SK-N-SH (cell line): ENCODE measurements at regions not wholly inside any gene's neighbourhood (a gene's known extent, or its start where the extent isn't known, plus 50 kb on each side); places are given as distances from the start of the nearest gene placed in this dataset.

Experiments
- CTCF ChIA-PET: fragments of 300-600, 350-600 bp; formaldehyde crosslinking; extraction: SDS; loops from one replicate; lab custom pipeline; 2021; lab: Yijun Ruan, JAX
- POLR2A ChIA-PET: fragments of 350-600 bp; sonication (Branson Sonifier 250); formaldehyde crosslinking; extraction: SDS; loops from one replicate; lab custom pipeline; 2020; ENCODE audit warnings: antibody characterized with exemption, inconsistent platforms; lab: Yijun Ruan, JAX
- DNase-seq: peaks from one replicate; pipeline ENCODE4 v3.0.0; 2012
- H2AFZ ChIP-seq: fragments of 200-600 bp; sonication (generic); 2 replicates; pipeline ENCODE4 v1.8.1; 2016; ENCODE audit warnings: antibody characterized with exemption, mild to moderate bottlenecking, low read depth
- H3F3A ChIP-seq: fragments of 200-600 bp; sonication (generic); replicated peaks from 2 replicates; pipeline ENCODE3; 2016; ENCODE audit warnings: antibody characterized with exemption, mild to moderate bottlenecking; ENCODE audit not compliant: insufficient read depth
- H3K27ac ChIP-seq, 2 experiments: fragments of 200-500 bp in 1 of 2; fragments of 200-600 bp in 1 of 2; sonication (Bioruptor generic) in 1 of 2; sonication (generic), shearing (Covaris generic) in 1 of 2; 2 replicates each; pipeline versions ENCODE4 v1.5.1 to v1.6.1; 2014 to 2016; ENCODE audit warnings: low read depth in 2 of 2, inconsistent platforms in 1 of 2, low read length in 1 of 2, mild to moderate bottlenecking in 1 of 2, mixed read lengths in 1 of 2
- H3K27me3 ChIP-seq: fragments of 200-600 bp; sonication (generic), shearing (Covaris generic); 2 replicates; pipeline ENCODE4 v1.6.1; 2016; ENCODE audit warnings: mixed run types; ENCODE audit not compliant: insufficient read depth
- H3K36me3 ChIP-seq, 2 experiments: fragments of 200-500 bp in 1 of 2; fragments of 200-600 bp in 1 of 2; sonication (Bioruptor generic) in 1 of 2; sonication (generic) in 1 of 2; replicated peaks in 1 of 2; 2 replicates each; pipeline versions ENCODE3 to v1.5.1; 2014 to 2016; ENCODE audit warnings: low read length in 1 of 2, mild to moderate bottlenecking in 1 of 2; ENCODE audit not compliant: insufficient read depth in 2 of 2, control insufficient read depth in 1 of 2
- H3K4me1 ChIP-seq, 2 experiments: fragments of 200-500 bp in 1 of 2; fragments of 200-600 bp in 1 of 2; sonication (Bioruptor generic) in 1 of 2; sonication (generic), shearing (Covaris generic) in 1 of 2; 2 replicates each; pipeline versions ENCODE4 v1.5.1 to v1.6.1; 2014 to 2016; ENCODE audit warnings: low read depth in 1 of 2, low read length in 1 of 2, mixed run types in 1 of 2; ENCODE audit not compliant: insufficient read depth in 2 of 2, control insufficient read depth in 1 of 2
- H3K4me2 ChIP-seq: fragments of 200-600 bp; sonication (generic), shearing (Covaris generic); 2 replicates; pipeline ENCODE4 v1.6.1; 2017; ENCODE audit warnings: mixed run types
- H3K4me3 ChIP-seq, 2 experiments: fragments of 200-500 bp in 1 of 2; fragments of 200-600 bp in 1 of 2; sonication (Bioruptor generic) in 1 of 2; sonication (generic), shearing (Covaris generic) in 1 of 2; 2 replicates each; pipeline versions ENCODE4 v1.5.1 to v1.8.1; 2014 to 2016; ENCODE audit warnings: low read depth in 2 of 2, inconsistent platforms in 1 of 2, low read length in 1 of 2, mild to moderate bottlenecking in 1 of 2, mixed read lengths in 1 of 2, moderate library complexity in 1 of 2
- H3K79me2 ChIP-seq: fragments of 200-600 bp; sonication (generic); 2 replicates; pipeline ENCODE4 v1.8.1; 2017; ENCODE audit warnings: mild to moderate bottlenecking; ENCODE audit not compliant: insufficient read depth
- H3K9ac ChIP-seq: fragments of 200-600 bp; sonication (generic); 2 replicates; pipeline ENCODE4 v1.6.1; 2017; ENCODE audit warnings: mixed run types
- H3K9me2 ChIP-seq: fragments of 200-600 bp; sonication (generic); 2 replicates; pipeline ENCODE4 v1.6.1; 2017; ENCODE audit warnings: mixed run types
- H3K9me3 ChIP-seq: fragments of 200-600 bp; sonication (generic); 2 replicates; pipeline ENCODE4 v1.6.1; 2017; ENCODE audit warnings: mixed run types, mild to moderate bottlenecking, moderate library complexity
- H4K20me1 ChIP-seq: fragments of 200-600 bp; sonication (generic); 2 replicates; pipeline ENCODE4 v1.6.1; 2017; ENCODE audit warnings: mild to moderate bottlenecking, mixed run types; ENCODE audit not compliant: insufficient read depth
- CHD2 ChIP-seq: fragments of 150-350 bp; IDR thresholded peaks from 2 replicates; pipeline ENCODE4 v1.6.1; 2018; ENCODE audit warnings: low read length; ENCODE audit not compliant: partially characterized antibody
- EP300 ChIP-seq, 2 experiments: IDR thresholded peaks; 2 replicates each; pipeline versions ENCODE4 v1.4.0 to v1.6.1; 2012; ENCODE audit warnings: borderline replicate concordance in 1 of 2, low read depth in 1 of 2, low read length in 1 of 2
- EZH2phosphoT487 ChIP-seq: fragments of 200-600 bp; sonication (generic); IDR thresholded peaks from 2 replicates; pipeline ENCODE4 v1.6.1; 2017; ENCODE audit warnings: low read depth, mixed run types, mild to moderate bottlenecking, antibody characterized with exemption, moderate library complexity, borderline replicate concordance
- FOSL2 ChIP-seq: IDR thresholded peaks from 2 replicates; pipeline ENCODE4 v1.4.0; 2012; ENCODE audit warnings: low read depth, mild to moderate bottlenecking, moderate library complexity, borderline replicate concordance
- FOXM1 ChIP-seq: IDR thresholded peaks from 2 replicates; pipeline ENCODE4 v1.4.0; 2012; ENCODE audit warnings: low read depth, mild to moderate bottlenecking
- GABPA ChIP-seq: IDR thresholded peaks from 2 replicates; pipeline ENCODE4 v1.4.0; 2012; ENCODE audit warnings: low read depth, mild to moderate bottlenecking
- GATA2 ChIP-seq: sonication (generic); formaldehyde crosslinking; IDR thresholded peaks from 2 replicates; pipeline ENCODE4 v1.5.0; 2020; ENCODE audit warnings: mild to moderate bottlenecking, missing genetic modification reagents
- MEF2A ChIP-seq: IDR thresholded peaks from 2 replicates; pipeline ENCODE4 v1.4.0; 2012; ENCODE audit warnings: low read depth, borderline replicate concordance
- MXI1 ChIP-seq: IDR thresholded peaks from 2 replicates; pipeline ENCODE4 v1.6.1; 2012; ENCODE audit warnings: mild to moderate bottlenecking, low read depth, low read length, improper control_type of control experiment
- RAD21 ChIP-seq: IDR thresholded peaks from 2 replicates; pipeline ENCODE4 v1.6.1; 2012; ENCODE audit warnings: mild to moderate bottlenecking, low read length
- TAF1 ChIP-seq: IDR thresholded peaks from 2 replicates; pipeline ENCODE4 v1.6.1; 2012; ENCODE audit warnings: low read depth, mild to moderate bottlenecking, low read length, moderate library complexity, borderline replicate concordance
- TEAD4 ChIP-seq: IDR thresholded peaks from 2 replicates; pipeline ENCODE4 v1.4.0; 2012; ENCODE audit warnings: mild to moderate bottlenecking, borderline replicate concordance; ENCODE audit not compliant: insufficient read depth
- YY1 ChIP-seq: IDR thresholded peaks from 2 replicates; pipeline ENCODE4 v1.4.0; 2012; ENCODE audit warnings: low read depth, mild to moderate bottlenecking
- WGBS: methylation state at CpG from one replicate; pipeline ENCODE4 v1.1.6; 2017; ENCODE audit warnings: low lambda C conversion rate; 5-methylcytosine and 5-hydroxymethylcytosine counted together
- TF ChIP-seq, protein P1 (sequence below): IDR thresholded peaks from 2 replicates; pipeline ENCODE4 v1.4.0; 2012; ENCODE audit warnings: low read depth, borderline replicate concordance
- TF ChIP-seq, protein P2 (sequence below): fragments of 200-600 bp; sonication (generic); IDR thresholded peaks from 2 replicates; pipeline ENCODE4 v1.6.1; 2017; ENCODE audit warnings: antibody characterized with exemption, mild to moderate bottlenecking, moderate library complexity
- TF ChIP-seq, protein P3 (sequence below): fragments of 150-350 bp; IDR thresholded peaks from 2 replicates; pipeline ENCODE4 v1.6.1; 2017; ENCODE audit warnings: antibody characterized with exemption, low read length, low read depth, borderline replicate concordance

DNA sequence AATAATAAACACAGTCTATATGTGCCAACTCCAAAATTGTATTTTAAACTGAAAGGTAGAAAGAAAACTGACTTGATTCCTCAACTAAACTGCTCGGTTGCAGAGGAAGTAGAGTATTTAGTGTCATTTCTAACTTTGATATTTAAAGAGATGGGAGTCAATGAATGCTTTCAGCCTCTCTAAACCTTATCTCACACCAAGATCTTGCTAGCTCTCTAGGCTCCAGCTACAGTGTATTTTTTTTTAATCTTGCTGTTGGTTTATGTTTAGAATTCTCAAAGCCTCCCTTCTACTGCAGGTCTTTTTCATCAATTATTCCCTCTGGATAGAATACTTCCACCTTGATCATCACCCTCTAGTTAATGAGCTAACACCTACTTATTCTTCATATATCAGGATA, 419.4 kb upstream of the ZNF462 start:
- Histone ChIP-seq H3K27me3 (no peaks in the 10 kb centered on the region), H3F3A (no peaks in the 10 kb centered on the region), H3K4me3 (no peak overlapping the region), H3K9me3 (no peaks in the 10 kb centered on the region), H2AFZ (no peak overlapping the region), H3K9ac (no peak overlapping the region), H3K79me2 (no peaks in the 10 kb centered on the region), H4K20me1 (no peaks in the 10 kb centered on the region), H3K4me1 (no peaks in the 10 kb centered on the region), H3K27ac (no peak overlapping the region), H3K36me3 (no peaks in the 10 kb centered on the region), H3K9me2 (no peaks in the 10 kb centered on the region), H3K4me2 (no peak overlapping the region)
- WGBS = 25% methylated on average over 1 of the region's 1 CpG
- ChIA-PET POLR2A (no interaction called here), CTCF (no interaction called here)
- TF ChIP-seq MXI1 (no peak), RAD21 (no peak), FOSL2 (no peak), TAF1 (no peak), TEAD4 (no peak), EP300 (IDR thresholded peaks at IDR 0.05; ENCODE audit: borderline replicate concordance in 1 of 2, low read depth in 1 of 2, low read length in 1 of 2) (no peak), FOXM1 (no peak), YY1 (no peak), GATA2 (CRISPR knock-in tag) (no peak), GABPA (no peak), EZH2phosphoT487 (no peak), MEF2A (no peak), CHD2 (no peak)
- TF ChIP-seq, protein P1, sequence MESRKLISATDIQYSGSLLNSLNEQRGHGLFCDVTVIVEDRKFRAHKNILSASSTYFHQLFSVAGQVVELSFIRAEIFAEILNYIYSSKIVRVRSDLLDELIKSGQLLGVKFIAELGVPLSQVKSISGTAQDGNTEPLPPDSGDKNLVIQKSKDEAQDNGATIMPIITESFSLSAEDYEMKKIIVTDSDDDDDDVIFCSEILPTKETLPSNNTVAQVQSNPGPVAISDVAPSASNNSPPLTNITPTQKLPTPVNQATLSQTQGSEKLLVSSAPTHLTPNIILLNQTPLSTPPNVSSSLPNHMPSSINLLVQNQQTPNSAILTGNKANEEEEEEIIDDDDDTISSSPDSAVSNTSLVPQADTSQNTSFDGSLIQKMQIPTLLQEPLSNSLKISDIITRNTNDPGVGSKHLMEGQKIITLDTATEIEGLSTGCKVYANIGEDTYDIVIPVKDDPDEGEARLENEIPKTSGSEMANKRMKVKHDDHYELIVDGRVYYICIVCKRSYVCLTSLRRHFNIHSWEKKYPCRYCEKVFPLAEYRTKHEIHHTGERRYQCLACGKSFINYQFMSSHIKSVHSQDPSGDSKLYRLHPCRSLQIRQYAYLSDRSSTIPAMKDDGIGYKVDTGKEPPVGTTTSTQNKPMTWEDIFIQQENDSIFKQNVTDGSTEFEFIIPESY = no peak
- TF ChIP-seq, protein P2, sequence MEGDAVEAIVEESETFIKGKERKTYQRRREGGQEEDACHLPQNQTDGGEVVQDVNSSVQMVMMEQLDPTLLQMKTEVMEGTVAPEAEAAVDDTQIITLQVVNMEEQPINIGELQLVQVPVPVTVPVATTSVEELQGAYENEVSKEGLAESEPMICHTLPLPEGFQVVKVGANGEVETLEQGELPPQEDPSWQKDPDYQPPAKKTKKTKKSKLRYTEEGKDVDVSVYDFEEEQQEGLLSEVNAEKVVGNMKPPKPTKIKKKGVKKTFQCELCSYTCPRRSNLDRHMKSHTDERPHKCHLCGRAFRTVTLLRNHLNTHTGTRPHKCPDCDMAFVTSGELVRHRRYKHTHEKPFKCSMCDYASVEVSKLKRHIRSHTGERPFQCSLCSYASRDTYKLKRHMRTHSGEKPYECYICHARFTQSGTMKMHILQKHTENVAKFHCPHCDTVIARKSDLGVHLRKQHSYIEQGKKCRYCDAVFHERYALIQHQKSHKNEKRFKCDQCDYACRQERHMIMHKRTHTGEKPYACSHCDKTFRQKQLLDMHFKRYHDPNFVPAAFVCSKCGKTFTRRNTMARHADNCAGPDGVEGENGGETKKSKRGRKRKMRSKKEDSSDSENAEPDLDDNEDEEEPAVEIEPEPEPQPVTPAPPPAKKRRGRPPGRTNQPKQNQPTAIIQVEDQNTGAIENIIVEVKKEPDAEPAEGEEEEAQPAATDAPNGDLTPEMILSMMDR = no peak
- TF ChIP-seq, protein P3, sequence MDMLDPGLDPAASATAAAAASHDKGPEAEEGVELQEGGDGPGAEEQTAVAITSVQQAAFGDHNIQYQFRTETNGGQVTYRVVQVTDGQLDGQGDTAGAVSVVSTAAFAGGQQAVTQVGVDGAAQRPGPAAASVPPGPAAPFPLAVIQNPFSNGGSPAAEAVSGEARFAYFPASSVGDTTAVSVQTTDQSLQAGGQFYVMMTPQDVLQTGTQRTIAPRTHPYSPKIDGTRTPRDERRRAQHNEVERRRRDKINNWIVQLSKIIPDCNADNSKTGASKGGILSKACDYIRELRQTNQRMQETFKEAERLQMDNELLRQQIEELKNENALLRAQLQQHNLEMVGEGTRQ = no peak
- DNase-seq = no peak
